HG02798 (cell line): ENCODE measurements at regions not wholly inside any gene's neighbourhood (a gene's known extent, or its start where the extent isn't known, plus 50 kb on each side); places are given as distances from the start of the nearest gene placed in this dataset.
"Not testable (repeated sequence)": the region's sequence is repeated elsewhere in the genome, so short reads cannot be mapped to it uniquely, and the experiment has no call there.

Experiments
- ATAC-seq: cut with Tn5 transposase; IDR thresholded peaks from one replicate; pipeline ENCODE4 v1.9.1; 2021; ENCODE audit warnings: mild to moderate bottlenecking; ENCODE audit not compliant: unreplicated experiment, poor library complexity

GRCh38 chr5:166795756-166796155 lies 1495.7 kb upstream of the WWC1 start:
- ATAC-seq = no peak

DNA sequence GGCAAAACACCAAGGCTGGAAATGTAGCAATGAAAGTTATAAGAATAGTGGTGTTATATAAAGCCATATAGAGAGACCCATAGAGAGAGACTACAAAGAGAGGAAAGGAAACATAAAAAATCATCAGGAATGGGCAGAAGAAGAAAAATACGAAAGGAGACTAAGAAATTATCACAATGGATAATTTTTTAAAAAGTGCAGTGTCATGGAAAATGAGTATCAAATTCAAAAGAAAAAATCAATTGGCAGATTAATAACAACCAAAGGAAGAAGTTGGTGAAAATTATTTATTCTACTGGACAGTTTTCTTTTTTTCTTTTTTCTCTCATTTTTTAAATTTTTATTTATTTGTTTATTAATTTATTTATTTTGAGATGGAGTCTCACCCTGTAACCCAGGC lies 1488.4 kb upstream of the WWC1 start:
- ATAC-seq = no peak

GRCh38 chr5:166804223-166804622 lies 1487.2 kb upstream of the WWC1 start:
- ATAC-seq = not testable (repeated sequence)

- not testable (repeated sequence) for ATAC-seq
Measured at GRCh38 chr5:166804693-166805092, 1486.8 kb upstream of the WWC1 start.

GRCh38 chr5:166810093-166810658 lies 1481.3 kb upstream of the WWC1 start:
- ATAC-seq = not testable (repeated sequence)

DNA sequence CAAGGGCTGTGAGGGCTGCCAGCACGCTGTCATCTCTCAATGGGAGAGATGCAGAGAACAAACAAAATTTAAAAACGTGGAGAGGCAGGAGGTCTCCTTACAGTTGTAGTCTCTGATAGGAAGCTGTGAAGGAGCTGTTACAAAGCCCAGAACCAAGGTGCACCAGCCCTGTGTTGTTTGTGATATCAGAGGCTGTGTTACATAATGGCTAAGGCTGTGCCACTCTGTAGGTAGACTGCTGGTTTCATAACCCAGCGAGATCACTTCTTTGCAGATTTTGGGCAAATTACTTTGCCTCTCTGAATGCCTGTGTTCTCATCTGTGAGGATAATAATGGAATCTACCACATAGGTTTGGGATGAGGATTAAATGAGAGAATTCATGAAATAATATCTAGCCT lies 1480.7 kb upstream of the WWC1 start:
- no peak for ATAC-seq

DNA sequence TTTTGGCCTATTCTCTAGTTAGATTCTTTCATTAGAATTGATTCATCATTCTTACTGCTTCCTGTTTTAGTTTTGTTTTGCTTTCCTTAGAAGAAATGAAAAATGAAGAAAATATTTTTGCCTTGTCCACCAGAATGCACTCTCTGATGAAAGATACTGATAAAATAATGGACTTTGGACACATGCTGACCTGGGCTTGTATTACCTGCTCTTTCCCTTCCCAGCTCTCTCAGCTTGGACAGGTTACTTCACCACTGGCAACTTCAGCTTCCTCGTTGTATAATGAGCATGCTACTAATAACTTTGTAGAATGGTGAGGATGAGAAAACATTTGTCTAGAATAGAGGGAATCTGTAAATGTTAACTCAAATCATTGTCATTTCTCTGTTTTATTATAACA lies 1468.1 kb upstream of the WWC1 start:
- ATAC-seq = no peak

DNA sequence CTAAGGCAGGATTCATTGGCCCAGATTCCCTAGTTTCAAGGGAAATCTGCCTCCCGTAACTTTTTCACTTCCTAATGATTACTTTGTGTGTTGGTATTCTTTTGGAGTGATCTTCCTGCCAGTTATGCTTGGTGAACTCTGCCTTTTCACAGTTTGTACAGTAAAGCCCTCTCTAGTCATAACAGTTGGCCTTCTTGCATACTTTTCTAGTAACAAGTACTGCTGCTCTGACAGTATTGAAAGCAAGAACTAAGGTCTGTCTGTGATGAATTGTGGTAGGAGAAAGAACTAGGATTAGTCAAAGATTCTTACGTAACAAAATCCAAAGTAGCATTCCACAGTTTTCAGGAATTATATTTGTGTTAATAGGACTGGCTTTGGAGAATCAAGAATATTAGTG lies 1457.2 kb upstream of the WWC1 start:
- no peak for ATAC-seq

DNA sequence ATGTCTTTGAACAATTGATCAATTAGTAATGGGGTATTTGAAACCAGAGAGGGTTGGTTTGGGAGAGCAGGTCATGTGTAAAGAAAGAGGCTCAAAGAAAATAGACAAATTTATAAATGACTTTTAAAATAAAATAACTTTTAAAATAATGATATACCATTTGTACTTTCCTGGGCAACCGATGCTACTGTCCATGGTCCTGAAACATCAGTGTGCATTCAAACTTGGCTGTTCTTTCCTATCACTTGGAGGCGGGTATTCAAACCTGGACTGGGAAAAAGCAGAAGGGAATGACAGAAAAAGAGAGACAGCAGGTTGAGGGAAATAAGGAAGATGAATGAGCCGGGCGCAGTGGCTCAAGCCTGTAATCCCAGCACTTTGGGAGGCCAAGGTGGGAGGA lies 1446.4 kb upstream of the WWC1 start:
- ATAC-seq = no peak

GRCh38 chr5:166856791-166857190 lies 1434.7 kb upstream of the WWC1 start:
- no peak for ATAC-seq

DNA sequence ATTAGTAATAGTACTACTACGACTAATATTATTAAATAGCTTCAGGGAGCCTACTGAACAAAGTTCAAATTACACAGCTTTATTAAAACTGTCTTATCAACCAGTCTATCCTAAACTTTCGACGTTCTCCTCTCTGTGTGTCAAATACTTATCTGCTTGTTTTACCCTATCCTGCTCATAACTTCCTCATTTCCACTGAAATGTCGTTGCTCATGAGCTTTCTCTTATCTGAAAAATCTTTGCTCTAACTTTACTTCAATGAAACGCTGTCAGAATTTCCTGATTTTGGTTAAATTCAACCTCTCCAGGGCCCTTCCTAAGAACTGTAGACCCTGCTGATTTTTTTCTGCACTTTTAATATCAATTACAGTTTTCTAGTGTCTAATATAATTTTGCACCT lies 1431.0 kb upstream of the WWC1 start:
- no peak for ATAC-seq

- ATAC-seq = no peak
Measured at GRCh38 chr5:166862581-166862980, 1428.9 kb upstream of the WWC1 start.

DNA sequence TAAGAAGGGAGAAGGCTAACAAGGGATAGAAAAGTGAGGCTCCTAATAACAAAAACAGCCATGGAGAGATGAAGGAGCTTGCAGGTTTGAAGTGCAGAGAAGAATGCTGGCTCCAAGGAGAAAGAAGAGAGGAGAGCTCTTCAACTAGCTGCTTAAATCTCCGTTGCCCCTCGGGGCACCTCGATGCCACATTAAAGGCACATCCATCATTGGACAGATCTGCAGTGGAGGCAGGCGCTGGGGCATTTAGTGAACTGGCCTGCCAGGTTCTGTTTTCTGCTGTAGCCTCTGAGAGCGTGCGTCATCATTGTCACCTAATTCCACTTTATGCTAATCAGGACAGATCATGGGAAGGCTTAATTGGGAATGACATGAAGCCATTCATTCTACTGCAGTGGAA lies 1426.2 kb upstream of the WWC1 start:
- no peak for ATAC-seq

- no peak for ATAC-seq
Measured at GRCh38 chr5:166880456-166880855, 1411.0 kb upstream of the WWC1 start.

GRCh38 chr5:166881802-166882201 lies 1409.6 kb upstream of the WWC1 start:
- ATAC-seq = no peak

- no peak for ATAC-seq
Measured at GRCh38 chr5:166883016-166883415, 1408.4 kb upstream of the WWC1 start.

- no peak for ATAC-seq
Measured at GRCh38 chr5:166898166-166898565, 1393.3 kb upstream of the WWC1 start.

GRCh38 chr5:166899343-166899742 lies 1392.1 kb upstream of the WWC1 start:
- ATAC-seq = no peak

DNA sequence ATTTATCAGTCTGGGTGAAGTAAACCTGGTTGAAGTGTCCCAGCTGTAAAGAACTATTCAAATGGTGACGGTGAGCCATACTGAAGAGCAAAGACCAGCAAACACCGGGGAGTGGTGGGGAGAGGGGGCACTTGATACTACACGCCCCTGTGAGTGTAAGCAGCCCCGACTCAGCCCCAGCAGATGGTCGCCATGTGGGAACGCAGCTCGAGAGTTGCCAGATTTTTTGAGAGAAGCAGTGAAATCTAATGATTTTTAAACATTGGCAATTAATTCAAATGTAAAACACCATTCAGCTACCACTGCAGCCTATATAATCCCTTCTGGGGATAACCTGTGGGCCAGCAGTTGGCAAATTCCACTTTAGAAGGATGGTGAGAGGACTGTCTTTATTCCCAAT lies 1386.9 kb upstream of the WWC1 start:
- ATAC-seq = no peak

GRCh38 chr5:166906991-166907713 lies 1384.3 kb upstream of the WWC1 start:
- no peak for ATAC-seq

- ATAC-seq = no peak
Measured at GRCh38 chr5:166909040-166909439, 1382.4 kb upstream of the WWC1 start.

- no peak for ATAC-seq
Measured at GRCh38 chr5:166909926-166910325, 1381.5 kb upstream of the WWC1 start.
